DMS53 (cell line): ENCODE measurements at regions not wholly inside any gene's neighbourhood (a gene's known extent, or its start where the extent isn't known, plus 50 kb on each side); places are given as distances from the start of the nearest gene placed in this dataset.

Source experiments
- DNase-seq: peaks from one replicate; lab custom pipeline; 2025; lab: John Stamatoyannopoulos, UW

GRCh38 chr3:67706934-67707333 lies 52.5 kb upstream of the SUCLG2 start:
- DNase-seq = no peak

- no peak for DNase-seq
Measured at GRCh38 chr3:67704322-67704721, 49.9 kb upstream of the SUCLG2 start.
